D721Med (cell line): ENCODE measurements at regions not wholly inside any gene's neighbourhood (a gene's known extent, or its start where the extent isn't known, plus 50 kb on each side); places are given as distances from the start of the nearest gene placed in this dataset.
"Not testable (repeated sequence)": the region's sequence is repeated elsewhere in the genome, so short reads cannot be mapped to it uniquely, and the experiment has no call there.

Experiments
- DNase-seq: peaks from one replicate; pipeline ENCODE4 v3.0.0; 2011; ENCODE audit warnings: low spot score; ENCODE audit not compliant: insufficient read length
- FAIRE-seq: peaks from 2 replicates; lab custom pipeline; 2011; peaks lifted over from hg19 to GRCh38; lab: Jason Lieb, UNC
- TF ChIP-seq, protein P1 (sequence below): IDR thresholded peaks from 2 replicates; pipeline ENCODE4 v1.5.1; 2012; ENCODE audit warnings: mild to moderate bottlenecking, control low read depth; ENCODE audit not compliant: insufficient read depth; ENCODE audit errors: missing control alignments

DNA sequence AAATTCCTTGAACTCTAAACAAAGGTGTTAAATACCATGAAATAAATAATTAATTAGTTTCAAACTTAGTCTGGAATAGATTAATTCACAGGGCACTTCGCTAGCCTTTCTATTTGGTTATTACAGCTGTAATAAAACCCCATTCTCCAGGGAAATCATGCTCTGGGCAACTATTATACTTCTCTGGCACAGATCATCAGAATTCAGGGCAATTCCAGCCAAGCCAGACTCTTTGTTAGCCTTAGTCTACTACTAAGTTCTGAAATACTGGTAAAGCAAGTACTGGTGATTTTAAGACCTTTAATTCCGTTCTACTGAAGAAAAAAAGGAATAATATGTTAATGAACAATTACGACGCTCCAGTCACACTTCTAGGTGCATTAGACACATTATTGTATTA lies 123.4 kb upstream of the PDE1A start:
- TF ChIP-seq, protein P1, sequence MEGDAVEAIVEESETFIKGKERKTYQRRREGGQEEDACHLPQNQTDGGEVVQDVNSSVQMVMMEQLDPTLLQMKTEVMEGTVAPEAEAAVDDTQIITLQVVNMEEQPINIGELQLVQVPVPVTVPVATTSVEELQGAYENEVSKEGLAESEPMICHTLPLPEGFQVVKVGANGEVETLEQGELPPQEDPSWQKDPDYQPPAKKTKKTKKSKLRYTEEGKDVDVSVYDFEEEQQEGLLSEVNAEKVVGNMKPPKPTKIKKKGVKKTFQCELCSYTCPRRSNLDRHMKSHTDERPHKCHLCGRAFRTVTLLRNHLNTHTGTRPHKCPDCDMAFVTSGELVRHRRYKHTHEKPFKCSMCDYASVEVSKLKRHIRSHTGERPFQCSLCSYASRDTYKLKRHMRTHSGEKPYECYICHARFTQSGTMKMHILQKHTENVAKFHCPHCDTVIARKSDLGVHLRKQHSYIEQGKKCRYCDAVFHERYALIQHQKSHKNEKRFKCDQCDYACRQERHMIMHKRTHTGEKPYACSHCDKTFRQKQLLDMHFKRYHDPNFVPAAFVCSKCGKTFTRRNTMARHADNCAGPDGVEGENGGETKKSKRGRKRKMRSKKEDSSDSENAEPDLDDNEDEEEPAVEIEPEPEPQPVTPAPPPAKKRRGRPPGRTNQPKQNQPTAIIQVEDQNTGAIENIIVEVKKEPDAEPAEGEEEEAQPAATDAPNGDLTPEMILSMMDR, result no peak
- FAIRE-seq (no peak), DNase-seq (no peak)

DNA sequence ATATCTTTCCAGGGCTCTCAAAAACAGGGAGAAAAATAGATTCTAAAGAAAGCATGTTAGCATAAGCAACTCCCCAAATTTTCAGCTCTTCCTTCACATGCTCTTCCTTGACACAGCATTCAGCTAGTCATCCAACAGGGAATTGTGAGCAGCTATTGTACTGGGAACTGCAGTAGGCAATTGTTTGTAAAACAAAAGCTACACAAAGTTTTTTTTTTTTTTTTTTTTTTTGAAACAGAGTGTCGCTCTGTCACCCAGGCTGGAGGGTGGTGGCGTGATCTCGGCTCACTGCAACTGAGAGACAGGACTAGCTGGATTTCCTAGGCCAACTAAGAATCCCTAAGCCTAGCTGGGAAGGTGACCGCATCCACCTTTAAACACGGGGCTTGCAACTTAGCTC lies 125.4 kb upstream of the PDE1A start:
- FAIRE-seq, DNase-seq: not testable (repeated sequence)

DNA sequence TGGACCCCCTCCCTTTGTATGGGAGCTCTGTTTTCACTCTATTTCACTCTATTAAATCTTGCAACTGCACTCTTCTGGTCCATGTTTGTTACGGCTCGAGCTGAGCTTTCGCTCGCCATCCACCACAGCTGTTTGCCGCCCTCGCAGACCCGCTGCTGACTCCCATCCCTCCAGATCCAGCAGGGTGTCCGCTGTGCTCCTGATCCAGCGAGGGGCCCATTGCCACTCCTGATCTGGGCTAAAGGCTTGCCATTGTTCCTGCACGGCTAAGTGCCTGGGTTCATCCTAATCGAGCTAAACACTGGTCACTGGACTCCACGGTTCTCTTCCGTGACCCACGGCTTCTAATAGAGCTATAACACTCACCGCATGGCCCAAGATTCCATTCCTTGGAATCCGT lies 125.9 kb upstream of the PDE1A start:
- FAIRE-seq, DNase-seq: not testable (repeated sequence)

DNA sequence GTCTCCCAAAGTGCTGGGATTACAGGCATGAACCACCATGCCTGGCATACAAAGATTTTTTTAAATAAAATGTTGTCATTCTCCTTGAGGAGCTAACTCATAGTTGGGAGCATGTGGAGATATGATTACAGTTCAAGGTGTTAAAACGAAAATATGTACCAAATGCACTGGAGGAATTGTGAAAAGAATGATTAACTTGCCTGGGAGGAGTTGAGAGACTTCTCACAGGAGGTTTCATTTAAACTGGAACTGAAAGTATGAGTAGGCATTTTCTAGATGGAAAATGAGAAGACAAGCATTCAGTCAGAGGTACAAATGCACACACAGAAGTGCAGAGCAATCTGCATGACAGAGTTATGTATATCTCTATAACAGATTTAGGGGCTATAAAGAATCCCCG lies 126.6 kb upstream of the PDE1A start:
- no peak for FAIRE-seq
- TF ChIP-seq, protein P1, result no peak
- no peak for DNase-seq

DNA sequence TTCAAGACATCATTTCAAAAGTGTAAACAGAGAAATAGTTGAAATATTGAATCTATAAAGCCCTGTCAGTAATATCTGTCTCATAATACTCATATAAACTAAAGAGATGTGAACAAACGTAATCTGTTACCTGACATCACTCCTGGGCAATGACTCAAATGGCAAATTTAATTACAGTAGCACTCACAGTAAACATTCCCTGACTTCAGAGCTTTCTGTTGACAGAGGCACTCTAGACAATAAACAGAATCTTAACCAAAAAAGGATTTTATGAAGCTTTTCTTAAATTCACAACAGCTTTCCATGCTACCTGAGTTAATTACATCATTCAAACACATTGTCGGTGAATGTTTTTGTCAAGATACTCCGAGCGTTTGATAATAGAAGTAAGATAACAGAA lies 128.1 kb upstream of the PDE1A start:
- TF ChIP-seq, protein P1, result no peak
- DNase-seq (no peak), FAIRE-seq (no peak)

DNA sequence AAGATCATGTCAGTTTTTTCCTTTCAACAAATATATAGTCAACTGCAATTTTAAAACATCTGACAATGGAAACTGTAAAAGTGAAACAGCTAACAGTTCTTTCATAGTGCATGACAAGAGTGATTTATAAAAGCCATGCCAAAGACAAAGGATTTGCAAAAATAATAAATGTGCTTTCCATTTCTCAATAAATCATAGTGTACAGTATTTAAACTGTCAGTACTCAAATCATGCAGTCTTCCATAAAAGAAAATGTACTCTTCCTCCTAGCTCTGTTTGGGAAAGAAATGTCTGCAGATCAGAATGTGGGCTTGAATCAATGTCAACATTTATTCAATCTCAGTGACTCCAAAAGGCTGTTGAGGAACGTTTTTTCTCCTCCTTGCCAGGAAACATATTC lies 131.7 kb upstream of the PDE1A start:
- FAIRE-seq, result no peak
- TF ChIP-seq, protein P1, result no peak
- DNase-seq, result no peak

DNA sequence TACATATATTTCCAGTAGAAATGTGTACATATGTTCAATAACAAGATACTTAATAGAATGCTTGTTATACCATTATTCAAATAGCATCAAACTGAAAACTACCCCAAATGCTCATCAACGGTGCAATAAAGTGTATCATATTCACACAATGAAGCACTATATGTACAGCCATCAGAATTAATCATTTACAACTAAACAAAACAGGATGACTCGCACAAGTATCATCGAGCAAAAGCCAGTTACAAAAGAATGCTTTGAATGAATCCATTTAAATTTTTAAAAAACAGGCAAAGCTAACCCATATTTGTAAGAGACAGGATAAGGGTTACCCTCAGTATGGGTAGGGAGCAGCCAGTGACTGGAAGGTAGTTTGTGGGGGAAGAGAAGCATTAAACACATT lies 132.8 kb upstream of the PDE1A start:
- TF ChIP-seq, protein P1, result no peak
- FAIRE-seq (no peak), DNase-seq (no peak)

DNA sequence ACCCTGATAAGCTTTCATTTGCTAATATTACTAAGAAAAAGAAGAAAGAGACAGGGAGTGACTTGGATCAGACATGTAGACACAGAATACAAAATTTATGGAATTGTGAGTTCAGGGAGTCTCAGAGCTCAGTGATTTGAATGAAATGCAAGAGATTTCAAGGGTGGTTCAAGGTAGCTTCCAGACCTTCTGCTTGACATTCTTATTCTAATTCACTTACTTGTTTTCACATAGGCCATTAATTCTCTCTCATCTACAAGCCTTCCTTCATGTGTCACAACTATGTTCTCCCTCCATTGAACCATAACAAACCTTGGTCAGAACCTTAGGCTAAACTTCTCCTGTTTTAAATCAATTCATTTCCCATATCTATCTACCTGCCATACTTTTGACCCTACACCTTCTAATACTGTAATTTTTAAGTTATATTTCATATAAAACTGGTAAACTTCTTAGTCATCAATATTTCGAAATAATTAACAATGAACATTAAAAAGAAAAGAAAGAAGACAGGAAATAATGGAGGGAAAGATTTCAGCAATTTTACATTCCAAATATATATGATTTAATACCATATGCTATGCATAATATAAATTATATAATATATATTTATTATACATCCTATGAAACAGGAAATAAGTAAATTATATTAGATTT lies 139.2 kb upstream of the PDE1A start:
- DNase-seq (no peak), FAIRE-seq (no peak)
- TF ChIP-seq, protein P1, result no peak
